GM19455 (cell line): ENCODE measurements at regions not wholly inside any gene's neighbourhood (a gene's known extent, or its start where the extent isn't known, plus 50 kb on each side); places are given as distances from the start of the nearest gene placed in this dataset.
"Not testable (repeated sequence)": the region's sequence is repeated elsewhere in the genome, so short reads cannot be mapped to it uniquely, and the experiment has no call there.

Experiments
- ATAC-seq: cut with Tn5 transposase; IDR thresholded peaks from one replicate; pipeline ENCODE4 v1.9.1; 2021; ENCODE audit not compliant: unreplicated experiment

- ATAC-seq: no peak
These were observed 300.0 kb upstream of the ALG10B start for GRCh38 chr12:38016602-38017001.

- no peak for ATAC-seq
These were observed 290.7 kb upstream of the ALG10B start for GRCh38 chr12:38025916-38026315.

DNA sequence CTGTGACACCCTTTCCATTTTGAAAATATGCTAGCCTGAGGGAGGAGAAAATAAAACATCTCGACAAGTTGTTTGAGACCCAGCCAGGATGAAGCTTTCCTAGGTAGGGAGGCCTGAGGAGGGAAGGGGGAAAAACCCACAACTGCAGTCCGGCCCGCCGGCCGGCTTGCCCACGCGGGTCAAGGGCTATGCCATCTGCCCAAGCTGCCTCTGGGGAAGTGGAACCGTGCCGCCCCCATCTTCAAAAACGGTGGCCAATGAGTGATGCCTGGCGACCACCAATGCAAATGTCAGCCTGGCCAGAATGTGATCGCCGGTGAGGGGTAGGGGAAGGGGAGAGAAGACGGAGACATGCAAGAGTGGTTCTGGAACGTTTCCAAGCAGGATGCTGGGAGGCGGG is 263.5 kb upstream of the ALG10B start:
- no peak for ATAC-seq

DNA sequence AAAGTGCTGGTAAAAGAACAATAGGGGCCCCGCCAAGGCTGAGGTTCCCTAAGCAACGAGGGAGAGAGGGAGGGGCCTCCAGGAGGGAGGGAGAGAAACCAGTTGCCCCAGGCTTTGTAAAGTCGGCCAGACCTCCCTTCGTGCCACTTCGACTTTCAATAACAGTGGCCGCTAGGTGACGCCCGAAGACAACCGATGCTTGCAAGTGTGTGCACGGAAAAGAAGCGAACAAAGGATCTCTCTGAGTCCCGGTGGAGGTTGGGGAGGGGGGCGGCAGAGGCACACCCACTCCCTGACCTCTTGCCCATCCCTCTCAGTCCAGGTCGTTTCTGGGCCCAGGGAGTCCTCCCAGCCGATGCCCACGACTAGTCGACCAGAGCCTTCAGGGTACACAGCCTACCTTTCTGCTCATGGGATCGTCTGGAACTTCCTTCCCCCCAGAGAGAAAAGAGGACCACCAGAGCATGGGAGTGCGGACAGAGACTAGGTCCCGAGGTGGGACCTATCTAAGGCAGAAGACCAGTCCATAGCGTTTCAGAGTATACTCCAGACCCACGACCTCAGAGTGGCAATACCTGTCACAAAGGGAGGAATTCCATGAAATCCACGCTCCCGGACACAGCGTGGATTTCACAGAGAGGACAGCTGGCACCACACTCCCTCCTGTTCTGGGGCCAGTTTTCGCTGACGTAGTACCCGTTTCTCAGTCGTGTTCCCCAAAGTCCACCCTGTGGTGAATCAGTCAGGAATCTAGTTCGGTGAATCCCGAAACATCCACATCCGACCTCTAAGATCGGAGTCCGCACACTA is 262.7 kb upstream of the ALG10B start:
- no peak for ATAC-seq

DNA sequence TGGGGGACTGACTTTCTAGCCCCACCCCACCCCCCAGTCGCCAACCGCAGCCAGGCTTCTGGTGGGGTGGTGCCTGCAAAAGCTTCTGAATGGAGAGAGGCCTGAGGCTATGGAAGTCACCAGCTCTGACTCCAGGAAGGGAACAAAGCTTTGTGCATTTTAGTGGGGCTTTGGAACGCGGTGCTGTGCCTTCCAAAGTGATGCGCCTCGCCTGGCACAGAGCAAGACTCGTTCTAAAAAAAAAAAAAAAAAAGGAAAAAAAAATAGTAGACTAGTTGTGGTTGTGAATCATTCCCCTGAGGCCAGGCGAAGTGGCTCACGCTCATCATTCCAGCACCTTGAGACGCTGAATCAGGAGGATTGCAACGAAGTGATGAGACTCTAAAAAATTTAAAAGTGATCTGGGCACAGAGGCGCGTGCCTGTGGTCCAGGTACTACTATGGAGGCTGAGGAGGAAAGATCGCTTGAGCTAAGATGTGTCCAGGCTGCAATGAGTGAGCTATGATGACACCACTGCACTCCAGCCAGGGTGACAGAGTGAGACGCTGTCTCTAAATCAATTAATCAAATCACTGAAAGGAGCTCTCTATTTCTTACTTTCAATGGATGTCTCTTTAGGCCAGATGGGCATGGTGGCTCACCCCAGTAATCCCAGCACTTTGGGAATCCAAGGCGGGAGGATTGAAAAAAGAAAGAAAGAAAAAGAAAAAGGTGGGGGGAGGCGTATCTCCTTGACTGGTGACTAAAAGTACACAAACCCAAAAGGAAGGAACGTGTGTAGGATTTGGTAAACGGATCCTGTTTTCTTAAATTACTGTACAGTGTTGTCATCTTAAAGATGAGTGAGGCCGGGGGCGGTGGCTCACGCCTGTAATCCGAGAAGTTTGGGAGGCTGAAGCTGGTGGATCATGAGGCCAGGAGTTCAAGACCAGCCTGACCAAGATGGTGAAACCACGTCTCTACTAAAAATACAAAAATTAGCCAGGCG is 259.6 kb upstream of the ALG10B start:
- no peak for ATAC-seq

DNA sequence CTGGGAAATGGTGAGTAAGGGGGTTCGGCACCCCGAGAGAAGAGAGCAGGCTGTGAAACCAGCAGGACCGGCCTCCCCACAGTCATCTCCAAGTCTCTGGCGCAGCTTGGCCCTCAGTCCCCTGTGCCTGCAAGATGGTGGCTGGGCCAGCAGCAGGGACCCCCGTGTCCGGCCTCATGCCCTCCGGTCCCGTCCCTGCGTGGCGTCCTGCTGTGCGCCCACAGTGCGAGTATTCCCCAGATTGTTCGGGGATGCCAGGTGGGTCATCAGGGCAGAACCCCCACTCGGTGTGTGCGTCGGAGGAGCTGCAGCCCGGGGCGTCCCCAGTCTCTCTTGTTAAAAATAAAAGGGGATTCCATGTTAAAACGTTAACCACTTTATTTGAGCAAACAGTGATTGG is 216.9 kb upstream of the ALG10B start:
- ATAC-seq: no peak

DNA sequence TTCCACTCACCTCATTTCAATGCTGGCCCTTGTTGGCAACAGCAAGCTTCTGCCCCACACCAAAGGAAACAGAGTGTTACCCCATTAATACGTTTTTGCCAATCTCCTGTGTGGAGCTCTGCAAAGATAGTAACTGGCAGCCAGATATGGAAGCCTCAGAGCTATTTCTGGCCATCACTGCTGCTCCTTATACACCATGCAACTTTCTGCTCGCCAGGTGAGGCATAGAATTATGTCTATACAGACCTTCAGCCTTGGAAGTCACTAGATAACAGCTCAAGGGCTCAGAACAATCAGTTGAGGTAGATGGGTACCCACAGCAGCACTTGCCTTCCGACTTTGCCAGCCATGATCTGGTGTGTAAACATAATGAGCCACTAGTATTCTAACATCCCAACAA is 214.8 kb upstream of the ALG10B start:
- no peak for ATAC-seq

- ATAC-seq: no peak
These were observed 214.4 kb upstream of the ALG10B start for GRCh38 chr12:38102197-38102596.

DNA sequence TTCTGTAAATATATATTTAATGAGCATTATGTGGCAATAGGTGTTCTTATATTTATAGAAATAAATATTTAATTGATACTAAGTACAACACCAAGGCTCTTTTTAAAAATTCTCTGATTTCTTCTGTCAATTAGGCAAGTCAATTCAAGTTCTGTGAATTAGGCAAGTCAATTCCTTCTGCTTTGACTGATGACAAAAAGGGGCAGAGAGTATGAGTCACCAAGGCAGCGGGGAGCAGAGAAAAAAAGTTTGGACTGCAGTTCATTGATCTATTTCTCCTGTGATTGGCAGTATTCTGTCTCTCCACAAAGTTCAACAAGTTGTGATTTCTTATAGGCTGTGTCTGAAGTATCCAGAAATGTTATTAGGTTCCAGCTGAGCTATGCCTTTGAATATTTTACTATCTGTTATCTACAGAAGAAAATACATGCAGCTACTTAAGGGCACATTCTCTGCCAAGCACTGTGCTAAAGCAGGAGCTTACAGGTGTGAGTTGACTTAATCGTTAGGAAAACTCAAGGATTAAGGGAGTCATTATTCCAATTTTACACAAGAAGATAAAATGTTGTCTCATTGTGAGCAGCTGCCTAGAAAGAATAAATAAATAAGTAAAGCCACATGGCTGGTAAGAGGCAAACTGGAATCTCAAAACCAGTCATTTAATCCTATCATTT is 206.4 kb upstream of the ALG10B start:
- ATAC-seq: no peak

- ATAC-seq: no peak
These were observed 202.6 kb upstream of the ALG10B start for GRCh38 chr12:38113991-38114390.

GRCh38 chr12:38116968-38117367 is 199.6 kb upstream of the ALG10B start:
- ATAC-seq: no peak

DNA sequence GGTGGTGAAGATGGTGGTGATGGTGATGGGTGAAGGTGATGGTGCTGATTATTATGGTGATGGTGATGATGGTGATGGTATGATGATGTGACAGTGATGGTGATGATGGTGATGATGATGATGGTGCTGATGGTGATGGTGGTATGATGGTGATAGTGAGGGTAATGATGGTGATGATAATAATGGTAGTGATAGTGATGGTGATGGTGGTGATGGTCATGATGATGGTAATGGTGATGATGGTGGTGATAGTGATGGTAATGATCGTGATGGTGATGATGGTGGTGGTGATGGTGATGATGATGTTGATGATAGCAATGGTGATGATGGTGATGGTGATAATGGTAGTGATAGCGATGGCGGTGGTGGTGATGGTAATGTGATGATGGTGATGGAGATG is 197.9 kb upstream of the ALG10B start:
- no peak for ATAC-seq

DNA sequence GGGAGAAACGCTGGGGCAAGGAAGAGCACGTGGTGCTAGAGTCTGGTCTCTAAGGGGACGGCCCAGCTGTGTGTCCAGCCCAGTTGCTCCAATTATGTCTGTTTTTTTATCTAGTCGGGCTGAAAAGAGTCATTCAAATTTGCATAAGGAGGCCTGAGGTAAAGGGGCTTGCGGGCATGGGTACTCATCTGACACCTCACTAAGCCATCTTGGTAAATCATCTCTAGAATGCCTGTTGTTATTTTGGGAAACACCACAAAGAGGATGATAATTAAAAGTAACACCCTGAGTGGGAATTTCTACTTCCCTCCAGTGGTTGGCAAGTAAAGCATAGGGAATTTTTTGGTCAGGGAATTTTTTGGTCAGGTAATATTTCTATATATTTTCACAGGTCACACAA is 196.1 kb upstream of the ALG10B start:
- ATAC-seq: no peak

GRCh38 chr12:38123028-38123427 is 193.5 kb upstream of the ALG10B start:
- ATAC-seq: not testable (repeated sequence)

DNA sequence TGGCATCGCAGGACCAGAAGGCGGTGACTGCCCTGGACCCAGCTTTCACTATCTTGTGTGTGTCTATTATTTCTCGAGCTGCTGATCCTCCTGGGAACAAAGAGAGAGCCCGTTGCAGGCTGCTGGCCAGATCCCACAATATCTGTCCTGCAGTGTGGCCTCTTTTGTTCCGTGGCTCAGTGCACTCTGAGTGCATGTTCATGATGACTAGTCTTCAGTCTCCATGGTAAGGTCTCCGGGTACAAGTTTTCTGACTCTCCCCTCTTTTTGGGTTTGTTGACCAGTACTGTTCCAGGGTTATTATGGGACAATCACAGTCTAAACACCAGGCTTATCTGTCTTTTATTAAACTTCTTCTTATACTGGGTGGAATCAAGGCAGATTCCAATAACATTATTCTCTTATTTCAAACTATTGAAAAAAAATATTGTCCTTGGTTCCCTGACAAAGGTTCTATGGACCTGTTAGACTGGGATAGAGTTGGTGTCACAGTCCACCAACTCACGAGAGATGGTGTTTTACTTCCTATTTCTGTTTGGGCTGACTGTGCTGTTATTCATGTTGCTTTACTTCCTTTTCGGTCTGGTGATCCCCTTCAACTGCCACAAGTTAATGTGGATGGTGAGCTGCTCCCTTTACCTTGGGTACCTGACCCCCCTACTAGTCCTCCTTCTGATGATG is 192.9 kb upstream of the ALG10B start:
- ATAC-seq: no peak

DNA sequence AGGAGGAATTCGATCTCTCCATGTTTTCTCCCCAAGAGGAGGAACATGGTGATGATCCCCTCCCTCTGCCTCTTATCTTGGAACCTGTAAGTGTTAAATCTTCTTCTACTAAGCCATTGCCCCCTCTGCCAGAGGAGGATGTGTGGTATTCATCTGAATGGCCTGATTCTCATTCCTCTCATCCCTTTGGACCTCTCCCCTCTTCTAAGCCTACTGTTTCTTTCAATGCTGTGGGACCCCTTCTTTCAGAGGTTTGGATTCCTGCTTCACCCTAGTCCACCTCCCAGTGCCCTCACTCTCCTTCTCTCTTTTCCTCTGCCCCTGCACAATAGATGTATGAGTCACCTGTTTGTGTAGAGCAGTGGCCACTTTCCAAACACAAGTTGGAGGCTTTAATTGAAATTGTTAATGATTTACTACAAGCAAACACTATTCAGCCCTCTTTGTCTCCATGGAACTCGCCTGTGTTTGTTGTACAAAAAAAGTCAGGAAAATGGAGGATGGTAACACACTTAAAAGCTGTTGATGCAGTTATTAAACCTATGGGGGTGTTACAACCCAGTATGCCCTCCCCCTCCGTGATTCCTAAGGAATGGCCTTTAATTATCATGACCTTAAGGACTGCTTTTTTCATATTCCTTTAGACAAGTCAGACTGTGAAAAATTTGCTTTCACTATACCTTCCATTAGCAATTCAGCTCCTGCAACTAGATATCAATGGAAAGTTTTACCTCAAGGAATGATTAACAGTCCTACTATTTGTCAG is 192.1 kb upstream of the ALG10B start:
- no peak for ATAC-seq

GRCh38 chr12:38132139-38132538 is 184.4 kb upstream of the ALG10B start:
- no peak for ATAC-seq

DNA sequence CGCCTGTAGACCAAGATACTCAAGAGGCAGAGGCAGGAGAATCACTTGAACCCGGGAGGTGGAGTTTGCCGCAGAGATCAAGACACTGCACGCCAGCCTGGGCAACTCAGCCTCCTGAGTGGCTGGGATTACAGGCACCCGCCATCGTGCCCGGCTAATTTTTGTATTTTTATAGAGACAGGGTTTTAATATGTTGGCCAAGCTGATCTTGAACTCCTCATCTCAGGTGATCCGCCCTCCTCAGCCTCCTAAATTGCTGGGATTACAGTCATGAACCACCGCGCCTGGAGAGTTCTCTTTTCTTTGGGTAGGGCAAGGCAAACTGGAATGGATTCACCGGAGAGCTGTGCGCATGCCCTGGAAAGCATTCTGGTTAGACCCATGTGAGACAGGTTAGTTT is 179.3 kb upstream of the ALG10B start:
- ATAC-seq: no peak

DNA sequence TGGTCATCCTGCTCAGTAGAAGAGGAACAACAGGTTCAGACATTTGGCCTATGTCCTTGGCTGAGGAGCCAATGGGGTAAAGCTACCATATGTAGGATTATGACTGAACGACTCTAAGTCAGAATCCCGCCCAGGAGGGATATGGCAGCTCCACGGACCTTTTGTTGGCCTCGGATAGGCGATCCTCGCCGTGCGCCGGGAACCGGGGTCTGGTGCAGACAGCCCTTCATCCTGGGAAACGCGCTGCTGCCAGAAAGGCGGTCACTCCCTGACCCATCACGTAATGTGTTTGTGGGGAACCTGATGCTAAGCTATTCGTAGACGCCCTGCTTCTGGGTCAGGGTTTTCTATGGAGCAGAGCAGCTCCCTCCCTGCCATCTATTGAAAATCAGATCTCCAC is 178.9 kb upstream of the ALG10B start:
- no peak for ATAC-seq
